Psoas muscle (tissue), 7 donors: ENCODE measurements at regions not wholly inside any gene's neighbourhood (a gene's known extent, or its start where the extent isn't known, plus 50 kb on each side); places are given as distances from the start of the nearest gene placed in this dataset.

Experiments used
- ATAC-seq, 4 donors: fragments of 200-7000 bp; cut with Tn5 transposase; one replicate each; pipeline ENCODE4 v1.9.1; 2020; ENCODE audit warnings: moderate library complexity in 3 of 4, mild to moderate bottlenecking in 2 of 4
- DNase-seq, 2 donors: peaks; one replicate each; pipeline ENCODE4 v3.0.0-alpha.2; 2020
- H3K27ac ChIP-seq: fragments of 200-600 bp; one replicate; pipeline ENCODE4 v1.8.0; 2022
- H3K27me3 ChIP-seq, 3 donors: fragments of 200-600 bp in 1 of 3; one replicate each; pipeline versions ENCODE4 v1.6.1 to v1.8.0; 2013 to 2022; ENCODE audit warnings: low read length in 2 of 3, mild to moderate bottlenecking in 2 of 3, moderate library complexity in 1 of 3; ENCODE audit not compliant: insufficient read depth in 3 of 3
- H3K36me3 ChIP-seq, 2 donors: fragments of 200-600 bp in 1 of 2; one replicate each; pipeline versions ENCODE4 v1.6.1 to v1.8.0; 2013 to 2022; ENCODE audit warnings: low read depth in 1 of 2, mild to moderate bottlenecking in 1 of 2, moderate library complexity in 1 of 2; ENCODE audit not compliant: insufficient read depth in 1 of 2
- H3K4me1 ChIP-seq: fragments of 200-600 bp; one replicate; pipeline ENCODE4 v1.8.0; 2022
- H3K4me3 ChIP-seq: fragments of 200-600 bp; one replicate; pipeline ENCODE4 v1.8.0; 2022; ENCODE audit warnings: mild to moderate bottlenecking
- H3K9me3 ChIP-seq: fragments of 200-600 bp; one replicate; pipeline ENCODE4 v1.8.0; 2022
- WGBS, 3 donors: extraction: QIAGEN DNeasy Blood & Tissue Kit; methylation state at CpG; one replicate each; pipeline versions ENCODE4 v1.1.6 to v1.1.7; 2013; 5-methylcytosine and 5-hydroxymethylcytosine counted together
- intact Hi-C, 2 donors: fragments of 100-400 bp; cut with DNase I; formaldehyde crosslinking; loops; one replicate each; pipeline versions ENCODE4 v1.11.0 to v1.14.2; 2022
- TF ChIP-seq, protein P1 (sequence below): fragments of 200-600 bp; IDR thresholded peaks from one replicate; pipeline ENCODE4 v1.8.0; 2022; ENCODE audit warnings: antibody characterized with exemption
- donor health status: healthy with polysubstance abuse.
- donor health status: DM: no; HTN: no; CAD: no; lungs with moderate emphysema.
- donor health status: Bipolar disorder and iron deficiency.
- donor health status: healthy.
- donor health status: DM: yes; HTN: yes; CAD: no.
- donor health status: DM: no; HTN: no; CAD: no.
- donor health status: DM: yes; HTN: yes; CAD: no.

- Histone ChIP-seq H3K4me1 (no peaks in the 10 kb centered on the region), H3K27ac (no peak overlapping the region), H3K27me3 (peaks cover 0 to 6% (median 0%) of the 10 kb centered on the region in 3 donors), H3K9me3 (no peaks in the 10 kb centered on the region), H3K36me3 (no peaks in the 10 kb centered on the region), H3K4me3 (no peak overlapping the region)
- 27 to 57% (median 39%) methylated on average over 2 of the region's 2 CpGs for WGBS, 3 donors
- no peak for ATAC-seq
- intact Hi-C loops = no loop called here
- TF ChIP-seq, protein P1, sequence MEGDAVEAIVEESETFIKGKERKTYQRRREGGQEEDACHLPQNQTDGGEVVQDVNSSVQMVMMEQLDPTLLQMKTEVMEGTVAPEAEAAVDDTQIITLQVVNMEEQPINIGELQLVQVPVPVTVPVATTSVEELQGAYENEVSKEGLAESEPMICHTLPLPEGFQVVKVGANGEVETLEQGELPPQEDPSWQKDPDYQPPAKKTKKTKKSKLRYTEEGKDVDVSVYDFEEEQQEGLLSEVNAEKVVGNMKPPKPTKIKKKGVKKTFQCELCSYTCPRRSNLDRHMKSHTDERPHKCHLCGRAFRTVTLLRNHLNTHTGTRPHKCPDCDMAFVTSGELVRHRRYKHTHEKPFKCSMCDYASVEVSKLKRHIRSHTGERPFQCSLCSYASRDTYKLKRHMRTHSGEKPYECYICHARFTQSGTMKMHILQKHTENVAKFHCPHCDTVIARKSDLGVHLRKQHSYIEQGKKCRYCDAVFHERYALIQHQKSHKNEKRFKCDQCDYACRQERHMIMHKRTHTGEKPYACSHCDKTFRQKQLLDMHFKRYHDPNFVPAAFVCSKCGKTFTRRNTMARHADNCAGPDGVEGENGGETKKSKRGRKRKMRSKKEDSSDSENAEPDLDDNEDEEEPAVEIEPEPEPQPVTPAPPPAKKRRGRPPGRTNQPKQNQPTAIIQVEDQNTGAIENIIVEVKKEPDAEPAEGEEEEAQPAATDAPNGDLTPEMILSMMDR = no peak
- DNase-seq = no peak
Observed at GRCh38 chrX:11998944-11999343, 139.3 kb upstream of the FRMPD4 start.

DNA sequence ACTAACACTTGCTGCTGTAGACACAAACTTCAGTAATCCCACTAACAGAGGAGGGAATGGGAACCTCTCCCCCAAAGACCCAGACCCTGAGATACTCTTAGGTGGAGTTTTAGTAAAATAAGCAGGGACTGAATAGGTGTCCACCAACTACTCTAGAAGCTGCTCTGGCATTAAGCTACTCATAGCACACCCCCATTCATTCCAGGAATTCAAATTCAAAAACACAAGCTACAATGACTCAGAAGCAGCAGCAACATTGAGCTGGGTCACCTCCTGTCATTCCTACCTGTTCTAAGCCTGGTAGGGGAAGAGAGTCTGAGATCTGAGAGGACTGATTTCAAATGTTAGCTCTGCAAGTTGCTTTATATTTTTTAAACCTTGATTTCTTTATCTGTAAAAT is 135.4 kb upstream of the FRMPD4 start:
- Histone ChIP-seq H3K27me3 (peaks cover 0 to 6% (median 0%) of the 10 kb centered on the region in 3 donors), H3K9me3 (no peaks in the 10 kb centered on the region), H3K36me3 (no peaks in the 10 kb centered on the region), H3K4me3 (no peak overlapping the region), H3K4me1 (no peaks in the 10 kb centered on the region), H3K27ac (no peak overlapping the region)
- intact Hi-C loops = no loop called here
- DNase-seq (no peak), ATAC-seq (no peak)
- TF ChIP-seq, protein P1 = no peak

DNA sequence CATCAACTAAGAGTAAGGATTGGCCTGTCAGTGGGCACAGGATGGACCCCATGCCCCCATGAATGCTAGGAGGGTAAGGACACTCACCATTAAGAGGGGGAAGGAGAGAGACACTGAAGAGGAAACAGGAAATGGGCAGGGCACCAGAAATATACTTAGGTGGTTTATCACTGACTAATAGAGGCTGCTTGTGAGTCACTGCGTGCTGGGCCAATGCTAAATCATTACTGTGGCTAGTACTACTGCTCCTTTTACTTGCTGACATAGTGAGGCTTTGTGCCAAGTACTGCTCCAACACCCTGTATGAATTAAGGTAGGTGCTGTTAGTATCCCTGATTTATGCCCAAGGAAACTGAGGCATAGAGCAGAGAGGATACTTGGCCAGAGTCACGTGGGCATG is 130.4 kb upstream of the FRMPD4 start:
- intact Hi-C loops = no loop called here
- no peaks in the 10 kb centered on the region for H3K4me1 ChIP-seq
- ATAC-seq = no peak

GRCh38 chrX:12010436-12010835 is 127.8 kb upstream of the FRMPD4 start:
- DNase-seq (no peak), ATAC-seq (no peak)
- Histone ChIP-seq H3K4me1 (no peaks in the 10 kb centered on the region), H3K27ac (no peak overlapping the region), H3K27me3 (no peaks in the 10 kb centered on the region), H3K36me3 (no peaks in the 10 kb centered on the region), H3K4me3 (no peak overlapping the region), H3K9me3 (peaks cover 4% of the 10 kb centered on the region)
- TF ChIP-seq, protein P1 = no peak
- WGBS, 3 donors = 31 to 67% (median 65%) methylated on average over 1 of the region's 1 CpG
- intact Hi-C loops = no loop called here

More for the DNA sequence above, 130.4 kb upstream of the FRMPD4 start:
- no peak overlapping the region for H3K4me3 ChIP-seq
- TF ChIP-seq, protein P1 = no peak
- no peak for DNase-seq
- H3K27me3 ChIP-seq = no peaks in the 10 kb centered on the region
- H3K27ac ChIP-seq = no peak overlapping the region
- peaks cover 4% of the 10 kb centered on the region for H3K9me3 ChIP-seq
- 45 to 86% (median 67%) methylated on average over 2 of the region's 2 CpGs for WGBS, 3 donors
- no peaks in the 10 kb centered on the region for H3K36me3 ChIP-seq

- Histone ChIP-seq H3K27ac (no peak overlapping the region), H3K4me1 (no peaks in the 10 kb centered on the region), H3K9me3 (peaks cover 4% of the 10 kb centered on the region), H3K36me3 (no peaks in the 10 kb centered on the region), H3K27me3 (no peaks in the 10 kb centered on the region), H3K4me3 (no peak overlapping the region)
- intact Hi-C loops = no loop called here
- DNase-seq (no peak), ATAC-seq (no peak)
- 65 to 80% (median 79%) methylated on average over 2 of the region's 2 CpGs for WGBS, 3 donors
- TF ChIP-seq, protein P1 = no peak
Observed at GRCh38 chrX:12011075-12011474, 127.2 kb upstream of the FRMPD4 start.
